Activated gamma-delta T cell (primary cell): ENCODE measurements at regions not wholly inside any gene's neighbourhood (a gene's known extent, or its start where the extent isn't known, plus 50 kb on each side); places are given as distances from the start of the nearest gene placed in this dataset.

Source experiments
- DNase-seq: peaks from one replicate; lab custom pipeline; 2025; lab: John Stamatoyannopoulos, UW

DNA sequence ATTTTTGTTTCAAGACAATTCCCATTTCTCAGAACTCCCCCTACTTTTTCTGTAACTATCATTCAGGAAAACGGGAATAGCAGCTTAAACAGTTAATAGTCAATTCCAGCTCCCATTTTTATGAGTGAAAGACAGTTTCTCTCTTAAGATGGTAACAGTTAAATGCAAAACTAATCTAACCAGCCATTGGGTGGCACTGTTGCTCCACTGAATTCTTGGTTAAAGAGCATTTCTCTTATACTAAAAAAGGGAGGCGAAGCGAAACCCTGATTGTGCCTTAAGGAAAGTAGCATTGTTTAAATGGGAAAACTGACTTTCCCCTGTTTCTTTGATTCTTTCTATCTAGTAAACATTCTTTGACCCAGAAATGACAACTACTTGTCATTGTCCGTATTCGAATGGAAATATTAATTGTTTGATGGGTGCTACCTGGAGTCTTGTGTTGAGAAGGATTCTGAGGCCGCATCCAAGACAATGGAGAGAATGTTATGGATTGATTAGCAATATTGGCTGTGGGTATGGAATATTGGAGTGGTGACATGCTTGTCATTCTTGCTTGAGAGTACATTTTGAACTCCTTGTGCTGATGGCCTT lies 507.8 kb downstream of the MAT2B start:
- no peak for DNase-seq

GRCh38 chr5:164020116-164020515 lies 514.7 kb downstream of the MAT2B start:
- DNase-seq: no peak

DNA sequence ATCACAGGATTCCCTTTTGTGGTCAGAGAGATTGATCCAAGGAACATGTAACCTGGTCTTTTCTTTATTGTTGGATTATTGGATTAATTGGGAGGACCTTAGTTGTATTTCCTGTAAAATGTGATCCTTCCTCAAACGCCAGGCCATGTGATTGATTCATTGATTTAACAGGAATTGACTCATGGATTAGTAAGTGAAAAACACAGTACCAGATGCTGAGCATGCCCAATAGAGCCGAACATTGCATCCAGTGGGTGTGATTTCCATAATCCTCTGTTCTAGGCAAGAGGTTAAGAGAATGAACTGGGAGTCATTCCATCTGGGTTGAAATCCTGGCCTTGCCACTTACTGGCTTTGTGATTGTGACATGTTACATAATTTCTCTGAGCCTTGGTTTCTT lies 522.3 kb downstream of the MAT2B start:
- no peak for DNase-seq

GRCh38 chr5:164038128-164038783 lies 532.8 kb downstream of the MAT2B start:
- no peak for DNase-seq

- DNase-seq: no peak
These were observed 535.7 kb downstream of the MAT2B start for GRCh38 chr5:164041105-164041504.

DNA sequence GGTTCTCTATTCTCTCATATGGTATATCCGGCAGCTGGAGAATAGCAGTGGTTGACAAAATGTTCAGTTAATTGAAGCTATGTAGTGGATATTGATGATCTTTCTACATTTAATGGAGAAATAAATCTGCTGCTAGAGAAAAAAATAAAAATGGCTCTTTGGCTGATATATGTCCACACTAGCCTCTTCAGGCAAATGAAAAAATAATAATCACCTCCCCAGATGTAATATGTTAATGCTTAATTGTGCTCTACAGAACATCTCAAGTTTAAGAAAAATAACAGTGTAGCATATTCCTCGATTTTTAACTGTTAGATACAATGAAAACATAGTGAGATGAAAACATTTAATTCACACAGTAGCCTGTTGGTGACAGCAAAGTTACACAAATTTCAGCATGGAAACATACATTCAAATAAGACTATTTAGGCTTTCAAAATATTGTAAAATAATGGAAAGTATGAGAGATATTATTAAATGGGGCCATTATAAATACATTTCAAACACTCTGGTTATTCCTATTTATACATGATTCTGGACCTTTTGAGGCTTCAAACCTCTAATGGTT lies 543.0 kb downstream of the MAT2B start:
- DNase-seq: no peak

DNA sequence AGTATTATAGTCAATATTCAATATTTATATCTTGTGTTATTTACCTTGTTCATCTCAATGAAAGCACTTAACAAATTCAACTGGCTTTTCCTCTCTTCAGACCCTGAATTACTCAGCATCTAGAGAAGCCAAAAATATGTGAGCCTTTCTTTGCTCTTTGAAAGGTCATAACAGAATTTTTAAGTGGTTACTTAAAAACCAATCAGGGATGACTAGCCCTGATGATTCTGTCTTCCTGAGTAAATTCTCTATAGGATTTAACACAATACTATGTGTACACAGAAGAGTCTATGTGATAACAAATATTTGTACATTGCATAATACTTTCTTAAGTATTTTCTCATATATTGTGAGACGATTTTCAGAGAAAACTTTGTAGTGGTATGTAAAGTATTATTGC lies 546.3 kb downstream of the MAT2B start:
- no peak for DNase-seq

DNA sequence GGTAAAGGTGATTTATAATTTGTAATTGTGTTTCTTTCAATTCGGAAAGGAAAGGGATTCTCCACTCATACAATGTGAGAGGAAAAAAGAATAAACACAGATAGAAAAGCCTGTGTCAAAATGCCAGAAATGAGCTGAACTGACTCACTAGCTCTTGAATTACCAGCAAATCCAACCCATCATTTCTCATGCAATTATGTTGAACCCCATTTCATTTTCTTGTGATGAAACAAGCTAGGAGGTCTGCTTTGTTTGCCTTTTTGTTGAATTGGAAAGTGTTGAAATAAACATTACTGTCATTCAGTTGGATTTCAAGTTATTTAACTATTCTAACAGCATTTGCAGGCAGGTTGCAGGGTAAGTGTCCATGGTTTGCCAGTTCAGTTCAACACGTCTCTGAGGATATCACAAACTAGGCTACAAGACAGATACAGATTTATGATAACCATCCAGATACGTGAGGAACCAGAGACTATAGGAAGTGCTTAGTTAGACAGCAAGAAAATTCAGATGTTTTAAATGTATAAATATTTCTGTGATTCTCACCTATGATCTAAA lies 547.2 kb downstream of the MAT2B start:
- DNase-seq: no peak

DNA sequence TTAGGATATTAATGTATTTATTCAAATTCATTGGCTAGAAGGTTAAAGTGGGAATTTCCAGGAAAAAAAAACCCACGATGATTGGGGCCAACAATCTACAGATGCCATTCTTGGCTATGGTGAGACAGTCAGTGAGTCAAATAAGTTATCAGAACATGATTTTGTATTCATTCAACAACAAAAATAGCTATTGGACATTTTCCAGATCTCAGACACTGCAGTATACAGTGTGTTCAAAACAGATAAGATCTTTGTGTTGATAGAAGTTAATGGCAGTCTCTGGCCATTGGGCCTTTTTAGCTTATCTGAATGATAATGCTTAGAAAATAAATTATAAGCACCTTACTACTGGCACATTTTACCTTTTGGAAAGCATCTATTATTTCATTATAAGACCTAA lies 547.7 kb downstream of the MAT2B start:
- DNase-seq: no peak

- DNase-seq: no peak
These were observed 549.0 kb downstream of the MAT2B start for GRCh38 chr5:164054461-164054860.

GRCh38 chr5:164057121-164057520 lies 551.7 kb downstream of the MAT2B start:
- no peak for DNase-seq

DNA sequence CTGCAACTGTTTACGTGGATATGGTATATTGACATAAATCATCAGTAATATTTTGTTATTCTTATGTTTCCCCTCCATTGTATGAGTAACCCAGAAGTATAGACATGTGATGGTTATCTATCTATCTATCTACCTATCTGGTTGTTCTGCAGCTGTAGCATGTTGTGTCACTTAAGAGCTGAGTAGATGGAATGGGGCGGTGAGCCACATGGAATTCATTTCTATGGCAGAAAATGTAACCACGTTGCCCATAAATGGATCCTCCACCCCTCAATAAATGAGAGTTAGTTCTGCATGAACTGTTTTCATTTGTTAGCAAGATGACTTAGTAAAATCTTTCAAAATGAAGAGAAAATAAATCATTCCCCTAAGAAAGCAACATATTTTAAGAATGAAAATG lies 553.2 kb downstream of the MAT2B start:
- DNase-seq: no peak

- no peak for DNase-seq
These were observed 554.1 kb downstream of the MAT2B start for GRCh38 chr5:164059471-164059870.

DNA sequence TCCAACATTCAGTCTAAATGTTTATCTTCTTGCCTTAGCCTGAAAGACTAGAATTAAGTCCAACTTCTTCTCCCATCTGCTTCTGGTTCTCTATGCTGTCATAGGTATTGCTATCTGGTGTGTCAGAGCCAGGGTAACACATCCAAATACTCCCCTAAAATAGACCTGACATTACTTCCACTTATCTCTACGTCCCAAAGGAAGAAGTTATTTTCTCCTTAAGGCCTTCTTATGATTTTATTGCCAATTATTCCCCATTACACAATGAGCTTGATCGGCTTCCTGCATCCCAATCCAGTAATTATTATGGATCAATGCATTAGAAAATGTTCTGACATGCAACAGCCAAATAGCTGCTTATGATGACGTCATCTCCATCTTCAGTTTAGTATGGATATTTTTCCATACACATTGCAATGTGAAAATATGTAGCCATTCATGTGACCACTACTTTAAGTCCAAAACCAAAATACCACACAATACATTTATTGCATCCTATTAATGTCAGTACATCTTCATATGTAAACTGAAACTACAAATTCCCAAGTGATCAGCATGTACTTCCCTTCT lies 555.5 kb downstream of the MAT2B start:
- no peak for DNase-seq

DNA sequence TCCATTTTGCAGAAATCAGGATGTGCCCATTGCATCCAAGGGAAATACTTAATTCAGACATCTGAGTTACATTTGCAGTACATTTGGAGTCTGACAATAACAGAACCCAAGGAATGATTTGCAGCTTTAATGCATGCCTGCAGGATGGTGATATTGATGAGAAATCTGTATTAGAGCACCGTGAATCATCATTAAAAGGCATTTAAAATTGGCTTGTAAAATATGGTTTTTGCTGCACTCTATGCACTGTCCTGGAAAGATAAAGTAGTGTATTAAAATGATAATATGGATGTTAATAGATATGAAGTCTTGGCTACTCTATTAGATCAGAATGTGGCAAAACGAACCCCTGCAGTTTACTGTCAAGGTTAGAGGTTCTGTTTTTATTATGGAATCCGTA lies 556.9 kb downstream of the MAT2B start:
- DNase-seq: no peak

- no peak for DNase-seq
These were observed 559.8 kb downstream of the MAT2B start for GRCh38 chr5:164065266-164065665.

DNA sequence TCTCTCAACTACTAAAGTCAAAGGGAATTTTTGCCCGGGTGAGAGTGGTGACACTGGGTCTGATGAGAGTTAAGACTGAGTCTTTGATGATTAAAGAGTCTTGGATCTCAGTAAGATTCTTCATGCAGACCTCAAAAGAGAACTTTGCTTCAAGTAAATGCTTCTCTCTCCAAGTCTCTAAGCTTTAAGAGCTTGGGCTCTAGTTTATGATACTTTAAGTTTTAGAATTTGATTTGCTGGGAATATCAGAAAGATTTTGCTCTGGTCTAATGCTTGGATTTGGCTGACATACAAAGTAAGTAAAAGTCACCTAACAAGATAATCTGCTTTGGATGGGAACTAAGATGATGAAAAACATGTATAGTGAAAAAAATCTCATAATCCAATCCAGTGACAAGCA lies 566.3 kb downstream of the MAT2B start:
- DNase-seq: no peak

DNA sequence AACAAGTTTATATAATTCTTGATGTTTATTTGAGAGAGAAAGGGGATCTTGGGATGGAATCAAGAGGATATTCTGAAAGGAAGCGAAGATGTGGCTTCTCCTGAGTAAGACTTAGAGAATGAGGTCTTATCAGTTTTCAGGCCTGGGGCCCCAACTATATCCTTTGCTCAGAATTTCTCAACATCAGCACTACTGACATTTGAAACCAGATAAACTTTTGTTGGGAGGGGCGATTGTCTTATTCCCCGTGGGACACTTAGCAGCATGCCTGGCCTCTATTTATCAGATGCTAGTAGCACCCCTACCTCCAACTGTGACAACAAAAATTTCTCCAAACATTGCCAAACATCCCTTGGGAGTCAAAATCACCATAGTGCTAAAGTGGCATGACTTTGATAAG lies 567.7 kb downstream of the MAT2B start:
- DNase-seq: no peak

DNA sequence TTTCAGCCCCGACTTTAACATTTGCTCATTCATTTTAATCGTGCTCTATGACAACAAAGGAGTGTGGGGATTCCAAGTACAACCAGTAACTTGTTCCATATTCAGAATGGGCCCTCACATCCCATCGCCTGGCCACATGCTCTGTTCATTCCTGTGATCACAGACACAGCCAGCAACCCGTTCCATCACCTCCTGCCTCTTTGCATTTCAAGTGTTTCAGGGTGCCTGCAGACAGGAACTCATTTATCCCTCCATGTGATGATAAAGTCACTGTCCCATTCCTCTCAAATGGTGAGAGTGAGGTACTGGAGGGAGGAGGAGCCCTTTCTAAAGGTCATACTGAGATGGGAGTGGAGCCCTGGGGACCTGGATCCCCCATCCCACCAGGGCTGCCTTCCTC lies 571.1 kb downstream of the MAT2B start:
- DNase-seq: no peak

DNA sequence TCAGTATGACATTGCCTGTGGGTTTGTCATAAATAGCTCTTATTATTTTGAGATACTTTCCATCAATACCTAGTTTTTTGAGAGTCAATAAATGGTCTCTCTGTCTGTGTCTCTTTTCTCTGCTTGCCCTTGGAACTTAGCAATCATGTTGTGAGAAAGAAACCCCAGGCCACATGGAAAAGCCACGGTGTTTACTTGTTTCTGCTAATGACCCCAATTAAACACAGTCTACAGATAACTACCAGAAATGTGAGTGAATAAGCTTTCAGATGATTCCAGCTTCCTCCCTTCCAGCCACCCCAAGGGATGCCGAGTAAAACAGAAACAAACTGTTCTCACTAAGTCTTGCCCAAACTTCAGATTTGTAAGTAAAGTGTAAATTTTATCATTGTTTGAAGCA lies 584.9 kb downstream of the MAT2B start:
- DNase-seq: no peak

GRCh38 chr5:164091836-164092235 lies 586.4 kb downstream of the MAT2B start:
- no peak for DNase-seq

- no peak for DNase-seq
These were observed 588.9 kb downstream of the MAT2B start for GRCh38 chr5:164094291-164094690.

- no peak for DNase-seq
These were observed 592.3 kb downstream of the MAT2B start for GRCh38 chr5:164097749-164098148.
